COLO668 (cell line): ENCODE measurements at regions not wholly inside any gene's neighbourhood (a gene's known extent, or its start where the extent isn't known, plus 50 kb on each side); places are given as distances from the start of the nearest gene placed in this dataset.

Source experiments
- DNase-seq: peaks from one replicate; lab custom pipeline; 2025; ENCODE audit not compliant: unreplicated experiment; lab: John Stamatoyannopoulos, UW

GRCh38 chr11:70716216-70716615 is 317.9 kb downstream of the CTTN start:
- DNase-seq: no peak

GRCh38 chr11:70716986-70717775 is 318.9 kb downstream of the CTTN start:
- DNase-seq: no peak

- no peak for DNase-seq
Observed at GRCh38 chr11:70717936-70718595, 319.7 kb downstream of the CTTN start.

GRCh38 chr11:70719516-70719915 is 321.2 kb downstream of the CTTN start:
- DNase-seq: no peak

- DNase-seq: no peak
Observed at GRCh38 chr11:70720281-70720680, 322.0 kb downstream of the CTTN start.

GRCh38 chr11:70721006-70721405 is 322.7 kb downstream of the CTTN start:
- no peak for DNase-seq

GRCh38 chr11:70725278-70725677 is 326.9 kb downstream of the CTTN start:
- DNase-seq: no peak

GRCh38 chr11:70725739-70726138 is 327.4 kb downstream of the CTTN start:
- no peak for DNase-seq

GRCh38 chr11:70727021-70727420 is 328.7 kb downstream of the CTTN start:
- DNase-seq: no peak

- no peak for DNase-seq
Observed at GRCh38 chr11:70727899-70728620, 329.7 kb downstream of the CTTN start.

GRCh38 chr11:70729949-70730348 is 331.6 kb downstream of the CTTN start:
- no peak for DNase-seq

GRCh38 chr11:70730411-70730810 is 332.1 kb downstream of the CTTN start:
- DNase-seq: no peak

- no peak for DNase-seq
Observed at GRCh38 chr11:70731271-70732022, 333.1 kb downstream of the CTTN start.

- no peak for DNase-seq
Observed at GRCh38 chr11:70732023-70732880, 333.9 kb downstream of the CTTN start.

GRCh38 chr11:70732881-70733196 is 334.5 kb downstream of the CTTN start:
- no peak for DNase-seq

GRCh38 chr11:70733327-70734325 is 335.3 kb downstream of the CTTN start:
- DNase-seq: no peak

- no peak for DNase-seq
Observed at GRCh38 chr11:70734379-70734778, 336.1 kb downstream of the CTTN start.

GRCh38 chr11:70734911-70735310 is 336.6 kb downstream of the CTTN start:
- DNase-seq: no peak

- DNase-seq: no peak
Observed at GRCh38 chr11:70735976-70736375, 337.6 kb downstream of the CTTN start.
